NB4 (cell line): ENCODE measurements at regions not wholly inside any gene's neighbourhood (a gene's known extent, or its start where the extent isn't known, plus 50 kb on each side); places are given as distances from the start of the nearest gene placed in this dataset.

Experiments used
- CTCF ChIP-seq: IDR thresholded peaks from one replicate; pipeline ENCODE4 v1.5.1; 2012; ENCODE audit warnings: low read depth, low read length
- POLR2A ChIP-seq: IDR thresholded peaks from 2 replicates; pipeline ENCODE4 v1.6.1; 2011; ENCODE audit warnings: mild to moderate bottlenecking; ENCODE audit not compliant: insufficient read length; ENCODE audit errors: extremely low read depth

DNA sequence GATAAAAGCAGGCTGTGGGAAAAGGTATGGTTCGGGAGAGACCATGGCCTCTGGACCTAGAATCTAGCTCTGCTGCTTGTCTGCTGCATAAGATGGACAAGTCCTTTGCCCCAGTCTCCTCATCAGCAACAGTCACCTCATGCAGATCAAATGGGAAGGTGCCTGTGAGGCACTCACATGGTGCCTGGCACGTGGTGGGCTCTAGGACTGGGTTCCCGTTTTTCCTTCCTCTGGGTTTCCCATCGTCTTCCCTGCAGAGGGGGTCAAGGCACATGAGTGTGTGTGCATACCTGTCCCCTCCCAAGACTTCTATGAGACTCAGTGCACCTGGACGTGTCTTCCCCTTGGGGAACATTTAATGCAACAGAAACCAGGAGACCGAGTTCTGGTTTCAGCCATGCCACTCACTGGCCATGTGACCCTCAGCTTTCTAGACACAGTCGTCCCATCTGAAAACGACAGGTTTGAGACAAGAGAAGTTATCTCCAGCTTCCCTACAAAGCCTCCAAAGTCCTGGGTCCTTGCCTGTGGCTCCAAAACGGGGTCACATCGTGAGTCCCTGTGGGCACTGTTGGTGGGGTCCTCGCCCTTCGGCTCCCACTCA is 95.9 kb upstream of the NPTX2 start:
- TF ChIP-seq CTCF: no peak
- no peak for TF ChIP-seq POLR2A
